Progenitor cell of endocrine pancreas (in vitro differentiated cells): ENCODE measurements at regions not wholly inside any gene's neighbourhood (a gene's known extent, or its start where the extent isn't known, plus 50 kb on each side); places are given as distances from the start of the nearest gene placed in this dataset.
A peak's percentile ranks its signal among the peaks of the same experiment; 100 is the strongest.

Experiments
- DNase-seq: peaks from one replicate; pipeline ENCODE4 v3.0.0; 2021; ENCODE audit warnings: low spot score; ENCODE audit not compliant: unreplicated experiment
- H3K27ac Mint-ChIP-seq: 2 replicates; pipeline ENCODE4 v1.8.0; 2021; ENCODE audit warnings: mild to moderate bottlenecking, moderate library complexity, mixed read lengths
- H3K27me3 Mint-ChIP-seq: 2 replicates; pipeline ENCODE4 v1.8.0; 2021; ENCODE audit warnings: mixed read lengths
- H3K36me3 Mint-ChIP-seq: 2 replicates; pipeline ENCODE4 v1.8.0; 2022; ENCODE audit warnings: mixed read lengths; ENCODE audit not compliant: insufficient read depth
- H3K4me1 Mint-ChIP-seq: 2 replicates; pipeline ENCODE4 v1.8.0; 2021; ENCODE audit warnings: low read depth, mixed read lengths
- H3K4me3 Mint-ChIP-seq: 2 replicates; pipeline ENCODE4 v1.8.0; 2021; ENCODE audit warnings: low read depth, mild to moderate bottlenecking, moderate library complexity, mixed read lengths
- H3K9me3 Mint-ChIP-seq: 2 replicates; pipeline ENCODE4 v1.8.0; 2021; ENCODE audit warnings: low read depth, mixed read lengths
- CTCF ChIP-seq: fragments of 200-600 bp; sonication (generic); IDR thresholded peaks from one replicate; pipeline ENCODE4 v1.5.0; 2021; ENCODE audit warnings: antibody characterized with exemption, mild to moderate bottlenecking; ENCODE audit not compliant: unreplicated experiment

- Mint-ChIP-seq H3K9me3 (peaks cover 3% of the 10 kb centered on the region), H3K27ac (no peak overlapping the region), H3K27me3 (peaks cover 14% of the 10 kb centered on the region), H3K4me1 (no peaks in the 10 kb centered on the region), H3K36me3 (no peaks in the 10 kb centered on the region), H3K4me3 (no peak overlapping the region)
- no peak for DNase-seq
- no peak for TF ChIP-seq CTCF
Observed at GRCh38 chr19:28718909-28719308, 494.0 kb downstream of the UQCRFS1 start.

GRCh38 chr19:28715157-28715556 lies 497.8 kb downstream of the UQCRFS1 start:
- Mint-ChIP-seq H3K27me3 (no peaks in the 10 kb centered on the region), H3K4me3 (no peak overlapping the region), H3K36me3 (no peaks in the 10 kb centered on the region), H3K4me1 (no peaks in the 10 kb centered on the region), H3K9me3 (peaks cover 3% of the 10 kb centered on the region), H3K27ac (no peak overlapping the region)
- TF ChIP-seq CTCF, result no peak
- DNase-seq, result no peak

GRCh38 chr19:28711411-28711810 lies 501.5 kb downstream of the UQCRFS1 start:
- TF ChIP-seq CTCF, result no peak
- no peaks in the 10 kb centered on the region for H3K27me3 Mint-ChIP-seq
- no peak overlapping the region for H3K4me3 Mint-ChIP-seq
- no peaks in the 10 kb centered on the region for H3K9me3 Mint-ChIP-seq
- H3K36me3 Mint-ChIP-seq, result no peaks in the 10 kb centered on the region
- H3K4me1 Mint-ChIP-seq, result no peaks in the 10 kb centered on the region
- no peak overlapping the region for H3K27ac Mint-ChIP-seq
- DNase-seq, result no peak

- H3K27ac Mint-ChIP-seq, result no peak overlapping the region
- no peaks in the 10 kb centered on the region for H3K36me3 Mint-ChIP-seq
- H3K27me3 Mint-ChIP-seq, result no peaks in the 10 kb centered on the region
- peak; percentile 87 for TF ChIP-seq CTCF
- H3K4me1 Mint-ChIP-seq, result no peaks in the 10 kb centered on the region
- no peak for DNase-seq
- no peaks in the 10 kb centered on the region for H3K9me3 Mint-ChIP-seq
- no peak overlapping the region for H3K4me3 Mint-ChIP-seq
Observed at GRCh38 chr19:28710278-28710677, 502.7 kb downstream of the UQCRFS1 start.

GRCh38 chr19:28706693-28707092 lies 506.3 kb downstream of the UQCRFS1 start:
- no peak for DNase-seq
- H3K36me3 Mint-ChIP-seq, result no peaks in the 10 kb centered on the region
- no peak for TF ChIP-seq CTCF
- no peaks in the 10 kb centered on the region for H3K9me3 Mint-ChIP-seq
- no peak overlapping the region for H3K27ac Mint-ChIP-seq
- H3K27me3 Mint-ChIP-seq, result no peaks in the 10 kb centered on the region
- H3K4me1 Mint-ChIP-seq, result peaks cover 4% of the 10 kb centered on the region
- H3K4me3 Mint-ChIP-seq, result no peak overlapping the region
